Vagina (tissue), 2 donors: ENCODE measurements at regions not wholly inside any gene's neighbourhood (a gene's known extent, or its start where the extent isn't known, plus 50 kb on each side); places are given as distances from the start of the nearest gene placed in this dataset.

Source experiments
- POLR2A ChIP-seq, 2 donors: fragments of 450-650 bp; IDR thresholded peaks; one replicate each; pipeline ENCODE4 v1.6.1; 2017; ENCODE audit warnings: antibody characterized with exemption in 2 of 2, mild to moderate bottlenecking in 2 of 2, moderate library complexity in 2 of 2
- POLR2AphosphoS5 ChIP-seq, 2 donors: sonication (generic); formaldehyde crosslinking; IDR thresholded peaks; one replicate each; pipeline ENCODE4 v1.9.0; 2017; ENCODE audit warnings: antibody characterized with exemption in 2 of 2, mild to moderate bottlenecking in 2 of 2, low read depth in 1 of 2; ENCODE audit not compliant: insufficient read depth in 1 of 2

GRCh38 chr9:27653957-27654356 is 80.7 kb upstream of the C9orf72 start:
- TF ChIP-seq POLR2A (IDR thresholded peaks at IDR 0.05) (no peak), POLR2AphosphoS5 (IDR thresholded peaks at IDR 0.05; ENCODE audit: insufficient read depth in 1 of 2, low read depth in 1 of 2) (no peak)
